Suprapubic skin (tissue), 3 donors: ENCODE measurements at regions not wholly inside any gene's neighbourhood (a gene's known extent, or its start where the extent isn't known, plus 50 kb on each side); places are given as distances from the start of the nearest gene placed in this dataset.
"Not testable (repeated sequence)": the region's sequence is repeated elsewhere in the genome, so short reads cannot be mapped to it uniquely, and the experiment has no call there.

ENCODE experiments used
- POLR2A ChIP-seq, 2 donors: fragments of 450-650 bp; IDR thresholded peaks; one replicate each; pipeline ENCODE4 v1.6.1; 2017; ENCODE audit warnings: antibody characterized with exemption in 2 of 2, mild to moderate bottlenecking in 2 of 2, moderate library complexity in 2 of 2
- TF ChIP-seq, protein P1 (sequence below), 2 donors: fragments of 200-600 bp in 1 of 2; fragments of 450-650 bp in 1 of 2; sonication (generic) in 1 of 2; IDR thresholded peaks; one replicate each; pipeline ENCODE4 v1.5.1; 2016 to 2019; ENCODE audit warnings: antibody characterized with exemption in 2 of 2, mild to moderate bottlenecking in 1 of 2, moderate library complexity in 1 of 2

GRCh38 chr2:209312450-209312849 is 111.4 kb upstream of the MAP2 start:
- not testable (repeated sequence) for TF ChIP-seq POLR2A (IDR thresholded peaks at IDR 0.05)
- TF ChIP-seq, protein P1, sequence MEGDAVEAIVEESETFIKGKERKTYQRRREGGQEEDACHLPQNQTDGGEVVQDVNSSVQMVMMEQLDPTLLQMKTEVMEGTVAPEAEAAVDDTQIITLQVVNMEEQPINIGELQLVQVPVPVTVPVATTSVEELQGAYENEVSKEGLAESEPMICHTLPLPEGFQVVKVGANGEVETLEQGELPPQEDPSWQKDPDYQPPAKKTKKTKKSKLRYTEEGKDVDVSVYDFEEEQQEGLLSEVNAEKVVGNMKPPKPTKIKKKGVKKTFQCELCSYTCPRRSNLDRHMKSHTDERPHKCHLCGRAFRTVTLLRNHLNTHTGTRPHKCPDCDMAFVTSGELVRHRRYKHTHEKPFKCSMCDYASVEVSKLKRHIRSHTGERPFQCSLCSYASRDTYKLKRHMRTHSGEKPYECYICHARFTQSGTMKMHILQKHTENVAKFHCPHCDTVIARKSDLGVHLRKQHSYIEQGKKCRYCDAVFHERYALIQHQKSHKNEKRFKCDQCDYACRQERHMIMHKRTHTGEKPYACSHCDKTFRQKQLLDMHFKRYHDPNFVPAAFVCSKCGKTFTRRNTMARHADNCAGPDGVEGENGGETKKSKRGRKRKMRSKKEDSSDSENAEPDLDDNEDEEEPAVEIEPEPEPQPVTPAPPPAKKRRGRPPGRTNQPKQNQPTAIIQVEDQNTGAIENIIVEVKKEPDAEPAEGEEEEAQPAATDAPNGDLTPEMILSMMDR (IDR thresholded peaks at IDR 0.05), result not testable (repeated sequence)
